IMR-90 (cell line): ENCODE measurements at regions not wholly inside any gene's neighbourhood (a gene's known extent, or its start where the extent isn't known, plus 50 kb on each side); places are given as distances from the start of the nearest gene placed in this dataset.

Source experiments
- ATAC-seq: fragments of 200-7000 bp; cut with Tn5 transposase; 2 replicates; pipeline ENCODE4 v1.9.1; 2020; ENCODE audit warnings: low read depth, mild to moderate bottlenecking, moderate library complexity
- BruUV-seq: library from RNA; stranded (reverse); fragments of 400-500 nt; replicated peaks from 2 replicates; lab custom pipeline; 2021; lab: Mats Ljungman, UMichigan
- CTCF ChIA-PET: fragments of 300-600 bp; formaldehyde crosslinking; extraction: SDS; loops from one replicate; lab custom pipeline; 2021; ENCODE audit warnings: antibody characterized with exemption; lab: Yijun Ruan, JAX
- POLR2A ChIA-PET: fragments of 300-600 bp; sonication (Branson Sonifier 250); formaldehyde crosslinking; loops from one replicate; lab custom pipeline; 2022; ENCODE audit warnings: antibody characterized with exemption; ENCODE audit not compliant: unreplicated experiment; lab: Charles Lee
- DNase-seq: peaks from one replicate; pipeline ENCODE4 v3.0.0; 2013
- H2AFZ ChIP-seq: replicated peaks from 2 replicates; pipeline ENCODE3; 2013; ENCODE audit warnings: low read length, mild to moderate bottlenecking; ENCODE audit not compliant: poor library complexity
- H2AK5ac ChIP-seq: 2 replicates; pipeline ENCODE4 v1.6.1; 2013; ENCODE audit warnings: low read depth, low read length, inconsistent platforms
- H2AK9ac ChIP-seq: replicated peaks from 2 replicates; pipeline ENCODE3; 2013; ENCODE audit warnings: mild to moderate bottlenecking, low read depth, low read length, moderate library complexity; ENCODE audit not compliant: poor library complexity
- H2BK120ac ChIP-seq: 2 replicates; pipeline ENCODE4 v1.6.1; 2013; ENCODE audit warnings: low read depth, low read length, inconsistent platforms
- H2BK15ac ChIP-seq: 3 replicates; pipeline ENCODE4 v1.6.1; 2013; ENCODE audit warnings: low read depth, low read length, inconsistent platforms
- H2BK20ac ChIP-seq: 2 replicates; pipeline ENCODE4 v1.6.1; 2013; ENCODE audit warnings: low read depth, mild to moderate bottlenecking, inconsistent platforms, low read length, moderate library complexity
- H2BK5ac ChIP-seq: 2 replicates; pipeline ENCODE4 v1.6.1; 2013; ENCODE audit warnings: mild to moderate bottlenecking, low read depth, low read length, inconsistent platforms; ENCODE audit not compliant: poor library complexity, severe bottlenecking
- H3K14ac ChIP-seq: replicated peaks from 2 replicates; pipeline ENCODE4 v1.6.1; 2013; ENCODE audit warnings: low read depth, low read length, inconsistent platforms
- H3K18ac ChIP-seq: 2 replicates; pipeline ENCODE4 v1.6.1; 2013; ENCODE audit warnings: low read depth, low read length, control low read depth
- H3K23ac ChIP-seq: 2 replicates; pipeline ENCODE4 v1.6.1; 2013; ENCODE audit warnings: low read depth, low read length, inconsistent platforms
- H3K27ac ChIP-seq: 2 replicates; pipeline ENCODE4 v1.5.1; 2013; ENCODE audit warnings: mild to moderate bottlenecking, control low read depth, low read length; ENCODE audit not compliant: insufficient read depth
- H3K27me3 ChIP-seq: 2 replicates; pipeline ENCODE4 v1.6.1; 2013; ENCODE audit warnings: low read length; ENCODE audit not compliant: control insufficient read depth, insufficient read depth
- H3K36me3 ChIP-seq: 2 replicates; pipeline ENCODE4 v1.6.1; 2013; ENCODE audit warnings: low read length, mixed read lengths; ENCODE audit not compliant: control insufficient read depth, insufficient read depth
- H3K4ac ChIP-seq: 2 replicates; pipeline ENCODE4 v1.6.1; 2013; ENCODE audit warnings: low read depth, low read length, inconsistent platforms
- H3K4me1 ChIP-seq: 2 replicates; pipeline ENCODE4 v1.6.1; 2013; ENCODE audit warnings: low read length, mixed read lengths; ENCODE audit not compliant: control insufficient read depth, insufficient read depth
- H3K4me2 ChIP-seq: 2 replicates; pipeline ENCODE4 v1.6.1; 2013; ENCODE audit warnings: low read depth, mild to moderate bottlenecking, control low read depth, low read length, moderate library complexity
- H3K4me3 ChIP-seq: 2 replicates; pipeline ENCODE4 v1.5.1; 2013; ENCODE audit warnings: low read depth, mild to moderate bottlenecking, control low read depth, low read length, moderate library complexity; ENCODE audit not compliant: insufficient read depth
- H3K56ac ChIP-seq: 2 replicates; pipeline ENCODE4 v1.6.1; 2013; ENCODE audit warnings: low read length, inconsistent platforms; ENCODE audit not compliant: insufficient read depth; ENCODE audit errors: extremely low read depth
- H3K79me1 ChIP-seq, 2 experiments: 2 replicates each; pipeline ENCODE4 v1.6.1; 2013; ENCODE audit warnings: low read length in 2 of 2, inconsistent platforms in 1 of 2, low read depth in 1 of 2
- H3K9ac ChIP-seq: 2 replicates; pipeline ENCODE4 v1.6.1; 2013; ENCODE audit warnings: low read depth, low read length, control low read depth
- H3K9me1 ChIP-seq: 2 replicates; pipeline ENCODE4 v1.6.1; 2013; ENCODE audit warnings: low read length, inconsistent platforms; ENCODE audit not compliant: insufficient read depth
- H3K9me3 ChIP-seq: 2 replicates; pipeline ENCODE4 v1.6.1; 2013; ENCODE audit warnings: low read length; ENCODE audit not compliant: control insufficient read depth, insufficient read depth
- H4K20me1 ChIP-seq: 2 replicates; pipeline ENCODE4 v1.6.1; 2013; ENCODE audit warnings: low read length, inconsistent platforms; ENCODE audit not compliant: insufficient read depth
- H4K5ac ChIP-seq: 2 replicates; pipeline ENCODE4 v1.6.1; 2013; ENCODE audit warnings: mild to moderate bottlenecking, low read depth, low read length, control low read depth
- H4K8ac ChIP-seq, 2 experiments: 2 replicates each; pipeline ENCODE4 v1.6.1; 2013; ENCODE audit warnings: low read depth in 2 of 2, low read length in 2 of 2, control low read depth in 1 of 2, inconsistent platforms in 1 of 2
- H4K91ac ChIP-seq: 2 replicates; pipeline ENCODE4 v1.6.1; 2013; ENCODE audit warnings: low read depth, low read length, inconsistent platforms; ENCODE audit not compliant: insufficient read depth
- CEBPB ChIP-seq: IDR thresholded peaks from 2 replicates; pipeline ENCODE4 v1.6.1; 2012; ENCODE audit warnings: low read depth, low read length, improper control_type of control experiment
- CHD1 ChIP-seq: IDR thresholded peaks from 2 replicates; pipeline ENCODE4 v1.6.1; 2012; ENCODE audit warnings: low read depth, low read length, improper control_type of control experiment
- ELK1 ChIP-seq: fragments of 150-350 bp; IDR thresholded peaks from 2 replicates; pipeline ENCODE4 v1.6.1; 2016; ENCODE audit warnings: low read depth, mild to moderate bottlenecking, low read length, moderate library complexity, borderline replicate concordance
- NFE2L2 ChIP-seq: fragments of 150-350 bp; IDR thresholded peaks from 2 replicates; pipeline ENCODE4 v1.6.1; 2016; ENCODE audit warnings: low read depth, mild to moderate bottlenecking, low read length
- POLR2A ChIP-seq: IDR thresholded peaks from 2 replicates; pipeline ENCODE4 v1.6.1; 2012; ENCODE audit warnings: mild to moderate bottlenecking, low read depth, low read length
- RAD21 ChIP-seq: IDR thresholded peaks from 2 replicates; pipeline ENCODE4 v1.6.1; 2012; ENCODE audit warnings: low read length, improper control_type of control experiment
- RCOR1 ChIP-seq: IDR thresholded peaks from 2 replicates; pipeline ENCODE4 v1.6.1; 2012; ENCODE audit warnings: mild to moderate bottlenecking, low read length, improper control_type of control experiment; ENCODE audit not compliant: insufficient replicate concordance
- RFX5 ChIP-seq: IDR thresholded peaks from 2 replicates; pipeline ENCODE4 v1.8.0; 2012; ENCODE audit warnings: low read depth, mild to moderate bottlenecking, low read length, moderate library complexity
- SMC3 ChIP-seq: fragments of 150-350 bp; IDR thresholded peaks from 2 replicates; pipeline ENCODE4 v1.6.1; 2016; ENCODE audit warnings: low read depth, mild to moderate bottlenecking, antibody characterized with exemption, low read length, moderate library complexity
- USF2 ChIP-seq: fragments of 150-350 bp; IDR thresholded peaks from 2 replicates; pipeline ENCODE4 v1.6.1; 2017; ENCODE audit warnings: mild to moderate bottlenecking, antibody characterized with exemption, low read length, low read depth
- WGBS, 2 experiments: methylation state at CpG; one replicate each; pipeline versions ENCODE4 v1.1.5 to v1.1.7; 2013; ENCODE audit warnings: missing lambda C conversion rate in 2 of 2; ENCODE audit not compliant: insufficient read length in 1 of 2; ENCODE audit errors: extremely low coverage in 2 of 2; 5-methylcytosine and 5-hydroxymethylcytosine counted together
- dilution Hi-C: fragments of 300-500 bp; cut with HindIII; formaldehyde crosslinking; loops from one replicate; pipeline ENCODE4 v1.14.3; 2018; ENCODE audit warnings: low sequenced_read_pairs; ENCODE audit not compliant: unreplicated experiment
- in situ Hi-C: fragments of 300-500 bp; cut with MboI; formaldehyde crosslinking; loops from 3 replicates; pipeline ENCODE4 v1.14.3; 2019; ENCODE audit warnings: low sequenced_read_pairs, inconsistent platforms, mixed read lengths
- intact Hi-C: fragments of 100-400 bp; cut with micrococcal nuclease; formaldehyde crosslinking; loops from 2 replicates; pipeline ENCODE4 v1.10.0; 2022

- BruUV-seq: no TSS peak
- H3K4me2 ChIP-seq: no peak overlapping the region
- no peak overlapping the region for H2BK15ac ChIP-seq
- CTCF ChIA-PET: no interaction called here
- no peaks in the 10 kb centered on the region for H3K9me1 ChIP-seq
- TF ChIP-seq RCOR1 (no peak), ELK1 (no peak), SMC3 (no peak), CHD1 (no peak), NFE2L2 (no peak), RAD21 (no peak), CEBPB (no peak), POLR2A (no peak), RFX5 (no peak), USF2 (no peak)
- DNase-seq: no peak
- WGBS, 2 experiments: no CpG with 5 or more reads among the region's 2 CpGs
- H3K79me1 ChIP-seq: no peaks in the 10 kb centered on the region
- no peak overlapping the region for H2AFZ ChIP-seq
- no peak overlapping the region for H4K5ac ChIP-seq
- H3K18ac ChIP-seq: no peak overlapping the region
- no peak overlapping the region for H3K4me3 ChIP-seq
- no peaks in the 10 kb centered on the region for H3K36me3 ChIP-seq
- no peaks in the 10 kb centered on the region for H4K20me1 ChIP-seq
- H3K4ac ChIP-seq: no peak overlapping the region
- no peak overlapping the region for H3K14ac ChIP-seq
- H4K91ac ChIP-seq: no peak overlapping the region
- H2AK5ac ChIP-seq: no peak overlapping the region
- no peaks in the 10 kb centered on the region for H3K9me3 ChIP-seq
- no peak overlapping the region for H4K8ac ChIP-seq
- no peak overlapping the region for H2BK120ac ChIP-seq
- H2BK5ac ChIP-seq: no peak overlapping the region
- H3K23ac ChIP-seq: no peak overlapping the region
- no peak overlapping the region for H2AK9ac ChIP-seq
- dilution Hi-C loops (no loop called here), in situ Hi-C loops (no loop called here), intact Hi-C loops (no loop called here)
- no peak overlapping the region for H2BK20ac ChIP-seq
- H3K27ac ChIP-seq: no peak overlapping the region
- no peaks in the 10 kb centered on the region for H3K27me3 ChIP-seq
- POLR2A ChIA-PET: no interaction called here
- no peaks in the 10 kb centered on the region for H3K4me1 ChIP-seq
- no peak for ATAC-seq
- no peak overlapping the region for H3K9ac ChIP-seq
- H3K56ac ChIP-seq: no peak overlapping the region
Observed at GRCh38 chr2:225787497-225787896, 388.0 kb downstream of the NYAP2 start.
